ENCODE measurements at regions not wholly inside any gene's neighbourhood (a gene's known extent, or its start where the extent isn't known, plus 50 kb on each side); places are given as distances from the start of the nearest gene placed in this dataset.

DNA sequence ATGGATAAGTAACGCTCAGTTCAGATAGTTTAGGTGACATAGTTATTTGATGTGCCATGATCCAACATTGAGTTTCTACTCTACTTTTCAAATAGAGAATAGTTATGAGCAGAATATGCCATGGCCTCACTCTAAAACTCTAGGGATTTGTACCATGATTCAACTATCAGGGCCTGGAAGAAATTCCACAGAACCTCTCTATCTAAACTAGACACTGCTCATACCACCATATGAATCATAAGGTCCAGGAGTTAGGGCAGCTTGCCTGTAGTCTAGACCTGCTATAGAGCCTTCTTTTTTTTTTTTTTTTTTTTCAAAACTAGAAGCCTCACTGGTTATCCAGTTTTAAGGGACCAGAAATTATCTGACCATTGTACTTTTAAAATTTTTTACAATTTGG lies 571.8 kb upstream of the IMPG1 start:
- no peak for TF ChIP-seq POLR2A (IDR thresholded peaks at IDR 0.05)
- TF ChIP-seq, protein P1, sequence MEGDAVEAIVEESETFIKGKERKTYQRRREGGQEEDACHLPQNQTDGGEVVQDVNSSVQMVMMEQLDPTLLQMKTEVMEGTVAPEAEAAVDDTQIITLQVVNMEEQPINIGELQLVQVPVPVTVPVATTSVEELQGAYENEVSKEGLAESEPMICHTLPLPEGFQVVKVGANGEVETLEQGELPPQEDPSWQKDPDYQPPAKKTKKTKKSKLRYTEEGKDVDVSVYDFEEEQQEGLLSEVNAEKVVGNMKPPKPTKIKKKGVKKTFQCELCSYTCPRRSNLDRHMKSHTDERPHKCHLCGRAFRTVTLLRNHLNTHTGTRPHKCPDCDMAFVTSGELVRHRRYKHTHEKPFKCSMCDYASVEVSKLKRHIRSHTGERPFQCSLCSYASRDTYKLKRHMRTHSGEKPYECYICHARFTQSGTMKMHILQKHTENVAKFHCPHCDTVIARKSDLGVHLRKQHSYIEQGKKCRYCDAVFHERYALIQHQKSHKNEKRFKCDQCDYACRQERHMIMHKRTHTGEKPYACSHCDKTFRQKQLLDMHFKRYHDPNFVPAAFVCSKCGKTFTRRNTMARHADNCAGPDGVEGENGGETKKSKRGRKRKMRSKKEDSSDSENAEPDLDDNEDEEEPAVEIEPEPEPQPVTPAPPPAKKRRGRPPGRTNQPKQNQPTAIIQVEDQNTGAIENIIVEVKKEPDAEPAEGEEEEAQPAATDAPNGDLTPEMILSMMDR (IDR thresholded peaks at IDR 0.05 in 4 of 5, conservative IDR thresholded peaks at IDR 0.05 in 1 of 5) = no peak

All from gastrocnemius medialis (tissue), 4 donors.